GM13976 (cell line): ENCODE measurements at regions not wholly inside any gene's neighbourhood (a gene's known extent, or its start where the extent isn't known, plus 50 kb on each side); places are given as distances from the start of the nearest gene placed in this dataset.

Experiments
- DNase-seq: peaks from one replicate; pipeline ENCODE4 v3.0.0; 2012; ENCODE audit warnings: low spot score
- in situ Hi-C: fragments of 300-500 bp; cut with MboI; formaldehyde crosslinking; loops from one replicate; pipeline ENCODE4 v1.12.0; 2022; ENCODE audit warnings: low sequenced_read_pairs, mixed read lengths, inconsistent platforms; ENCODE audit not compliant: unreplicated experiment
- TF ChIP-seq, protein P1 (sequence below): IDR thresholded peaks from 2 replicates; pipeline ENCODE4 v1.5.1; 2012; ENCODE audit warnings: borderline replicate concordance, mild to moderate bottlenecking; ENCODE audit not compliant: insufficient read depth; ENCODE audit errors: extremely low read depth, missing control alignments, control extremely low read depth

DNA sequence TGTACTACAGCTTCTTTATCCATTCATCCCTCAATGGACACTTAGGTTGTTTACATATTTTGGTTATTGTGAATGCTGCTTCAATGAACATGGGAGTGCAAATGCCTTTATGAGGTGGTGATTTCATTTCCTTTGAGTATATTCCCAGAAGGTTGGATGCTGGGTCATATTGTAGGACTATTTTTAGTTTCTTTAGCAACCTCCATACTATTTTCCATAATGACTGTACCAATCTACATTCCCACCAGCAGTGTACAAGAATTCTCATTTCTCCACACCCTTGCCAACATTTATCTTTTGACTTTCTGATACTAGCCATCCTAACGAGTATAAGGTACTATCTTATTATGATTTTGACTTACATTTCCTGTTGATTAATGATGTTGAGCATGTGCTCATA, 269.0 kb downstream of the C6orf118 start:
- in situ Hi-C loops: no loop called here
- no peak for DNase-seq
- TF ChIP-seq, protein P1, sequence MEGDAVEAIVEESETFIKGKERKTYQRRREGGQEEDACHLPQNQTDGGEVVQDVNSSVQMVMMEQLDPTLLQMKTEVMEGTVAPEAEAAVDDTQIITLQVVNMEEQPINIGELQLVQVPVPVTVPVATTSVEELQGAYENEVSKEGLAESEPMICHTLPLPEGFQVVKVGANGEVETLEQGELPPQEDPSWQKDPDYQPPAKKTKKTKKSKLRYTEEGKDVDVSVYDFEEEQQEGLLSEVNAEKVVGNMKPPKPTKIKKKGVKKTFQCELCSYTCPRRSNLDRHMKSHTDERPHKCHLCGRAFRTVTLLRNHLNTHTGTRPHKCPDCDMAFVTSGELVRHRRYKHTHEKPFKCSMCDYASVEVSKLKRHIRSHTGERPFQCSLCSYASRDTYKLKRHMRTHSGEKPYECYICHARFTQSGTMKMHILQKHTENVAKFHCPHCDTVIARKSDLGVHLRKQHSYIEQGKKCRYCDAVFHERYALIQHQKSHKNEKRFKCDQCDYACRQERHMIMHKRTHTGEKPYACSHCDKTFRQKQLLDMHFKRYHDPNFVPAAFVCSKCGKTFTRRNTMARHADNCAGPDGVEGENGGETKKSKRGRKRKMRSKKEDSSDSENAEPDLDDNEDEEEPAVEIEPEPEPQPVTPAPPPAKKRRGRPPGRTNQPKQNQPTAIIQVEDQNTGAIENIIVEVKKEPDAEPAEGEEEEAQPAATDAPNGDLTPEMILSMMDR: no peak

DNA sequence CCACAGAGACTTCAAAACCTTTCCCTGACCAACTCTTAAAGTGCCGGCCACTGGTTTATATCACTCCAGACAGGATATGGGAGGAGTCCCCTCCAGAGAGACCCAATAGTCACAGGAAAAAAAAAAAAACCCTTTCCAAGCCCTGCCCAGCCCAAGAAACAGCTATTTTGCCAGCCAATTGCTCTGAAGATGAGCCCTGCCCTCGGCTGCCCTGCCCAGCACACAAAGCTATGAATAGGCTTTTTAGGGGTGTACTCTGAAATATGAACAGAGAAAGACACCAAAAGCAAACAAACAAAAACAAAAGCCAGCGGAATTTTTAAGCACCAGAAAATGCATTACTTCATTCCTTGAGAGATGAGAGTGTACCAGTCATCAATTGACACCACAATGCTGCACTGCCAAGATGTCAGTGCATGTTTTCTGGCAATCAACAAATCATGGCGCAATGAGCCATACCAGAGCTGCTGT, 275.1 kb downstream of the C6orf118 start:
- TF ChIP-seq, protein P1: no peak
- no peak for DNase-seq
- in situ Hi-C loops: no loop called here

DNA sequence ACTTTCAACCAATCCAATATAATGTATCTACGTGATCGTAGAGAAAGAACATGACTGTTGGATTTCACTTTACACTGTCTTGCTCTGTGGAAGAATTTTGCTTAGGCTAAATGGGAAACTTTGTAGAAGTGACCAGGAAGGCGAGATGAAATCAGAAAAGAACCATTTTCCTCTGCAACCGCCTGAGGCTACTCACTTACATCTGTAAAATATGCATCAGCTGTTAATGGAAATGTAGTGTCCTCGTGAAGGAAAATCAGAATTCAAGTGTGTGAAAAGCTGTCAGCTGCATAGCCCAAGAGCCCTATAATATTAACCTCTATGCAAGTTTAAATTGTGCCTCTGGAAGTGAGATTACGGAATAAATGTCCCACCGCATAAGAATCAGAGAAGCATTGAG, 277.9 kb downstream of the C6orf118 start:
- in situ Hi-C loops: no loop called here
- DNase-seq: no peak
- TF ChIP-seq, protein P1: no peak

DNA sequence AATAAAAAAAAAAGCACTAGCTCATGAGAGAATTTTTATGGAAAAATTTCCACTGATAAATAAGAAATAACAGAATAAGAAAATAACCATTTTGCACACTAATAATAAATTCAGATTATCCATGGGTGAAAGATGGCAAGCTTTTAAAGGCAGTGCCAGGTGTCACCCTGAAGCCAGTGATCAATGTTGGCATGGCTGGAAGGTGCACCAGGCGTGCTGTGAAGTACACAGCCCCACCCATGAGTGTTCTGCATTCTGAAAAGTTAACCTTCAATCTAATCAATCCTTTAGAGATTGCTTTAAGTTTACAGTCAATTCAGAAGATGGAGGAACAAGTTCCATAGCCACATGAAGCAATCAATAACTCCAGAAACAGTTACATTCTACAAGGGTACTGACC, 284.4 kb downstream of the C6orf118 start:
- in situ Hi-C loops: no loop called here
- no peak for DNase-seq
- TF ChIP-seq, protein P1: no peak

DNA sequence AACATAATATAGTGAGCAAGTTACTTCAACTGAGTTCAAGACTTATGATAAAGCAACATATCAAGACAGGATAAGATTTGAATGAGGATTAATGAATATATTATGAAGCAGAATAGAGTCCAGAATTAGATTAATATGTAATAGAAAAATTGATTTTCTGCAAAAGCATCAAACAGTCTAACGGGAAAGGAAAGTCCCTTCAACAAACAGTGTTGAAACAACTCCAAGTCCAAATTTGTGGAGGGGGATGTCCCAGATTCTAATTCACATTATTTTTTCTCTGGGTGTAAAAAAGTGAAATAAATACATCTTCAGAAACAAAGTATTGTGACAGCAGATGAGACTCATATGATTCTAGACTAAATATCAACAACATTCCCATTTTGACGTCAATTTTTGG, 289.7 kb downstream of the C6orf118 start:
- DNase-seq: no peak
- TF ChIP-seq, protein P1: no peak
- in situ Hi-C loops: no loop called here

DNA sequence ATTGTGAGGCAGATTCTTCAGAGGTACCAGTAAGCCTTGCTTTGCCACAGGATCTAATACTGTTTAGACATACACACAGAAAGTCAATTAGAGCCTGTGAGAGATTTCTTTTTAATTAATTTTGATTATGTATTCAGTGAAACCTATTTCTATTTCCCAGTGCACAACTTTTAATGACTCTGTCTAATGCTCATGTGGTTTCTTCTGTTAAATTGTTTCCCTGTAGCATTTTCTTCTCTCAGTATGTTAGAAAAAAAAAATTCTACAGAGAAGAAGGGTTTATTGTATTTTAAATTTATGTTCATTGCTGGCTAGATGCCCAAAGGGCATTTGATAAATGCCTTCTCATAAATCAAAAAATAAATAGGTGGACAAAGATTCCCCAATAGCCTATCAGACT, 293.7 kb downstream of the C6orf118 start:
- no peak for DNase-seq
- in situ Hi-C loops: no loop called here
- TF ChIP-seq, protein P1: no peak

DNA sequence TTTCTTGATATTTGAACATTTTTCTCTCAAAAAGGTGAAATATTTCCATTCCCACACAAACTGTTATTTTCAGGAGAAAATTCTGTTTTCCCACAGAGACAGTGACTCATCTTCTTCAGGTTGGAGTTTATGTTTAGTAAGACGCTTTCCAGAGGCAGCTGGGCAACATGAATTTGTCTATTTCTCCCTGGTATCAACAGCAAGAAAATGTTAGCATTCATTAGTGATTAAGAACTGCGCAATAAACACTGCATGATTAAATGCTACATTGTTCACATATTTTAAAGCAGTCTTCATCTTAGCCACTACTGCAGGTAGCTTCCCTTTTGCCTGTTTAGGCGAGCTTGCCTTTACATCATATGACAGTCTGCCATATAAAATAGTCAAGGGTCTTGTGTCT, 295.7 kb downstream of the C6orf118 start:
- no peak for DNase-seq
- in situ Hi-C loops: no loop called here
- TF ChIP-seq, protein P1: no peak
